ENCODE measurements at regions not wholly inside any gene's neighbourhood (a gene's known extent, or its start where the extent isn't known, plus 50 kb on each side); places are given as distances from the start of the nearest gene placed in this dataset.

DNA sequence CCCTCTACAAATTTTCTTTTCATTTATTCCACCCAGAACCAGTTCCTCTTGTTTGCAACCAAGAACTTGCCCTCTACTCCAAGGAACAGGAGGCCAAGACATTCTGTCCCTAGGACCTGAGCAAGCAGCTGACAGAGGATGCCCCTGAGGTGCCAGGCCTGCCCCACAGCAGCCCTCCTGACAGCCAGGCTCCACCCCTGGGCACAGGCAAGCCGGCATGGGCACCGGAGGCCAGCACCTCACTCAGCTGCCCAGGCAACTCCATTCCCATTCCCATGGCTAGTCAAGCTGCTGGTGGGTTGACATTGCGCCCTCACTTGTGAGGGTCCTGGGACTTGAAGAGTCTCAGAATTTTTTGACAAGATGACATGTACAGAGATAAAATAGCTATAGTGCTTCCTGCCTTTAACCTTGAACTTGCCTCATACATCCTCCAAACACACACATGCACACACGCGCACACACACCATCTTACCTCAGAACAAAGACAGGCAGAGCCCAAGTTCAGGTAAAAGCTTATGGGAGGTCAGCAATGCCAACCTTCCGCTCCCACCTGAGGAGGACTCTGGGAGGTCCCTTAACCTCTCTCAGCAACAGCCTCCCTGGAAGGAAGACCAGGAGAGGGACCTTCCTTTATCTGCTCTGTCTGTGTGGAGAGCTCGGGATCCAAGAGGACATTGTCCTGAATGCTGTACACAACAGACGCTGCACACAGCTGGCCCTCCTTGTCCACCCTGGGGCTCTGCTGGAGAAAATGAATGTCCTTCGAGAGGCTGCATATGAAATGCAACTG lies 620.9 kb upstream of the CADM1 start:
- DNase-seq: no peak

DNA sequence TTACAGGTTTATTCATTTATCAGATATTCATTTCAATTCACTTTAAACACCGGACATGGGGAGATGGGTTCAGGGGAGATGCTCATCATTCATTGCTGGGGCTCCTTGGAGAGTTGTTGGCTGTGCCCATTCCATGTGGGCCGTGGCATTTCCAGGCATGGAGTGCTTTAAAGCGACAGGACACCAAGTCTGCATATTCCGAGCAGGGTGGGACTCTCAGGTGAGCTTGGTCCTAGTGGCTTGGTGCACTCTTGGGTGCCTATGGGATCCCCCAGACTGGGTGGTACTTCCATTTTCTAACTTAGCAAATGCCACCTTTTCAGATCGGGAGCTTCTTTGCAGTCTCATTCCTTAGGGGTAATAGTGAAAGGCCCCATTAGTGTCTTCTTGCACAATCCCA lies 619.5 kb upstream of the CADM1 start:
- no peak for DNase-seq

DNA sequence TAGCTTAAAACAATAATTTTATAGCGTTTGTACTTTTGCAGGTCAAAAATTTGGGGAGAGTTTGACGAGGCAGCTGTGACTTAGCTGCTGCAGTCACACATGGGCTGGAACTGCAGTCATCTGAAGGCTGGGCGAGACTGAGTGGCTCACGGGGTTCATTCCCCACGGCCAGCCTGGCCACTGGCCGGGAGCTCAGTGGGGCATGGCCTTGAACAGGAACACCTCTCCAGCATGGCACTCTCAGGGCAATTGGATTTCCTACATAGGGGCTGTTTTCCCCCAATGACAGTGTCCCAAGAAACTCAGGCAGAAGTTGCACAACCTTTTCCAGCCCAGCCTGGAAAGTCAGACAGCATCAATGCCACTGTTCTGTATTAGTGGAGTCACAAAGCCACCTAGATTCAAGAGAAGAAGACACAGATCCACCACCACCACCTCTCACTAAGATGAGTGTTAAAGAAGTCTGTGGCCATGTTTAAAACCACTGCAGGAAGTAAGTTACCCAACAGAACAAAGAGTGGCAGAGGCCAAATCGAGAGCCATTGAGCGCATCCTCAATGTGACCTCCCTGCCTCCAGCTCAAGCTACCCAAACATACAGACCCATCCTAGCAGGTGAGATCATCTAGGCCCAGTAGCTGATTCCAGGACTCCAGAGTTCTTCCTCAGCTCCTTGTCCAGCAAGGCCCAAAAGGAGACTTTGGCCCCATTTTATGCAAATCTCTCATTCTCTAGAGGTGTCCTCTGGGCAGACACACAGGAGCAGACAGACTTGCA lies 618.7 kb upstream of the CADM1 start:
- no peak for DNase-seq

DNA sequence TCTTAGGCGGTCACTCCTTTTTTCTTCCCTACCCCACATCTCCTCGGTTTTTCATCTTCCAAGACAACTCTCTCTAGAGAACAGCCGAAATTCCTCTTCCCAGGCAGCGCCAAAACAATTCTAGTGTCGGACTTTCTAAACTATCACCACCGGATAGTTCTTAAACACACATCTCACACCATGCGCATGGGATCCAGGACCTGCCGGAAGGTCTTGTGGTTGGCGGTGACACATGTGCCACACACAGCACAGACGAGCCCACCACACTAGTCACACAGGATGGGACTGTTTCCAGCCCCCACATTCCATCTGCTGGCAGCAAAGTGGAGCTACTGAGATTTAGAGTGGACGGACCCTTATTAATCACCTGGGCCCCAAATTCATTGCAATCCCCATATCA lies 614.9 kb upstream of the CADM1 start:
- DNase-seq: no peak

DNA sequence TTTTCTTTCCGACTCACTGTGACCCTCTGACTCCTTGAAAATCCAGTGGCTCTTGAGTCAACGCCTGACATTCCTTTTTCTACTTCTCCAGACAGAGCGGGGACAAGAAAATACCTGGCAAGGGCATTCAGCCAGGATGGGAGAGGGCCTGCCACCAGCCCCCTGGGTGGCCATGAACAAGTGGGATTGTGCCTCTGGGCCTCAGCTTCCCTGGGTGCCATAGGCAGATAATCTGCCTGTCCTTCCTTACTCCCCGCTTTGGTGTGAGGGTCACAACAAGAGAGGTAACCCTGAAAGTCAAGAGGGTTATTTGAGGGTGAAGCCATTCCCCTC lies 613.9 kb upstream of the CADM1 start:
- no peak for DNase-seq

DNA sequence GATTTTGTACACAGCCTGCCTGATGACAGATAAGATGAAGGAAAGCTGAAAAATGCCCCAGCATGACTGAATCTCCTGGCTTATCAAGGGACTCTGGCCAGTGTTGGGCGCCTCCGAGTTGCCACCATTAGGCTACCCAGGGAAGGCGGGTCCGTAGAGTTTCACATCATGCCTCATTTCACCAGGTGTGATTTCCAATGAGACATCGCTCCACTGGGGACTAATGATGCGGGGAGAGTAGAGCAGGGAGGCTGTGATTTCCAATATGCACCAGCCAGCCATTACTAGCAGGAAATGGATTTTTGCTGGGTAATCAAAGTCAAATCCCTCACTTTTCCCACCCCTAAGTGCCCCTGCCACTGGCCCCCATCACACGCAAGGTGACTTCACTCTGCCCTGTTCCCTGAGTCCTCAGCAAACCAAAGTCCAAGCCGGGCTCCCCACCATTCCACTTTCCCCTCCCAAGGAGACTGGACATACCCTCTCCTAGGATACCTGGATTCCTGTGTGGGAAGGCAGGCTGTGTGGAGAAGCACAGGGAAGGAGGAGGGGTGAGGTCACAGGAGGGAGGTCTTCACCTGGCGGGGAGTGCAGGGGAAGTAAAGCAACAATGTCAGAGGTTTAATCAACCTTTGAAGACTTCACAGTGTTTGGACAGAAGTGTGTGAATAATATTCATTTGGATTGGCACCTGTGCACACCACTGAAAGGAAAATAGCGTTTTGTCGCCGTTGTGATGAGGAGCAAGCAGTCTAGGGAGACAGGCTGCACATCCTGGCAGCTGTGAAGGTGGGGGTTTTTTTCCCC lies 613.3 kb upstream of the CADM1 start:
- no peak for DNase-seq

DNA sequence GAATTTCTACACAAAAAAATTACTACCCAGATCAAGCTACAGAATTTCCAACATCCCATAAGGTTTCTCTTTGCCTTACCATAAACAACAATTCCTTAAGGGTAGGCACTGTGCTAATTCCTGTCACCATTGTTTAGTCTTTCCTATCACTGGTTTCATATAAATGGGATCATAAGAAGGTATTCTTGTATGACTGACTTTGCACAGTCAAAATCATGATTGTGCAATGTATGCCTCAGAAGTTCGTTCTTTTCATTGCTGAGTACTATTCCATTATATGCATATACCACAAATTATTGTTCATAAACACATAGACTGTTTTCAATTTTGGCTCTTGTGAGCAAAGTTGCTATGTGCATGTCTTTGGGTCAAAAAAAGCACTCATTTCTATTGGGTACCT lies 611.6 kb upstream of the CADM1 start:
- DNase-seq: no peak

DNA sequence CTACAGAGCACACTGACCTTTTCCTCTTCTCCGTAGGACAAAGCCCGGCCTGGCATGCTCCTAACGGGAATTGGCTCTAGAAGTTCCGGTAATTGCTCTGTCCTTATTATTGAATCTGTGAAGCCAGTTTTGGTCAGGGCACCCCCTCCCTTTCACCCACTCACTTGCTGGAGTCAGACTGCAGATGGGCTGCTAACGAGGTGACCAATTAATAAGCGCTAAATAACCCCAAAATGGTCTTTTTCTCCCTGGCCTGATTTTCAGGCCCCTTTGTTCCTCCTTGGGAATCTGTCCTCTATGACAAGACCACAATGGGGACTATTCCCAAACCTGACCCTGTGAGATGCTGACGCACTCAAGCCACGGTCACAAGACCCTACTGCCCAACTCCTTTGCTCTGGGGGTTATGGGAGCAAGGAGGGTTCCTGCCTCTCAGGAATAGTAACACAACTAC lies 610.0 kb upstream of the CADM1 start:
- no peak for DNase-seq

DNA sequence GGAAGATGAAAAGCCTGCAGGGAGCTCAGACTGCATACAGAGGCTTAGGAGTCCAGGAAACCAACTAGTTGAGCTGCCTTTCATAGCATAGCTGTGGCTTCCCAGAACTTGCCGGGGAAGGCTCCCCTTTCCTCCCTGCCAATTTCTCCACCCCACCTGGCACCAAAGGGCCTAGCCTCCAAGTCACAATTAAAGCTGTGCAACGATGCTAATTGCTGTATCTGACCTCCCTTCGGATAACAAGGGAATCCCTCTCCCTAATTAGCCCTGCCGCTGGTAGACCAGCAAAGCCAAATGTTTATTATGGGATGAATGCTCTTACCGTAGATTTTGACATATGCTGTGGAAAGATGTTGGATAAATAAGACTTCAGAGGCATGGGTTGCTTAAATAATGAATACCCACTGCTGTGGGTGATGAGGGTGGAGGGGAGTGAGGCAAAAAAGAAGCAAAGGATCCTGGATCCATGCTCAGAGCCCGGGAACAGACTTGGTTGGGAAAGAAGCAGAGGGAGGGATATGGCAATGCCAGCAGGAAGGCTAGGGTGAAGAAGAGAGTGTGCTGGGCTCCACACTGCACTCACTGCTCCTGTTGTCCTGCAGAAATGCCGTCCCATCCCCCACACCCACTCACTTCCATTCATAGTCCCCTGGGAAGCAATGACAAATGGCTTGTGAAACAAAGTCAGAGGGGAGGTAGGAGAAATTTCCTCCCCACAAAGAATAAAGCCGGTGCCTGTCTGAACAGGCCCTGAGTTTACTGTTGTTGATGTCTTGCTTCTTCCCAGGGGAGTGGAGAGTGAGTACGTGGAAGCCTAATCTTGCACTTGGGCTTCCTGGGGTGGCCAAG lies 608.1 kb upstream of the CADM1 start:
- DNase-seq: no peak

DNA sequence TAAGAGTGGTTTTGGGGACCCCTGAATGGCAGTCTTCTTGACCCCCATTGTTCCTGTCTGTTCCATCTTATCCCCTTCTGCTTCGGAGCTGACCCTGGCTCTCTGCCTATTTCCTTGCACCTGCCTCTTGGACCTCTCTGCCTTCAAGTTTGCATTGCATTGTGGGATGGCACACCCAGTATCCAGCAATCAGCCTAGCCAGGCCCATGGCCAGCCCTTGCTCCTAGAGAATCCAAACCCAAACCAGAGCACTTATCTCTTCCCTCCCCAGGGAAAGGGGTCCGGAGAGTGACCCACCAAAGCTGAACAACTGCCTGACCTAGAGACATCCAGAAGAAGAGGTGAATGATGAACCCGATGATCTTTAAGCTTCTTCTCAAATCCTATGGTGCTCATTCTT lies 607.3 kb upstream of the CADM1 start:
- DNase-seq: no peak

DNA sequence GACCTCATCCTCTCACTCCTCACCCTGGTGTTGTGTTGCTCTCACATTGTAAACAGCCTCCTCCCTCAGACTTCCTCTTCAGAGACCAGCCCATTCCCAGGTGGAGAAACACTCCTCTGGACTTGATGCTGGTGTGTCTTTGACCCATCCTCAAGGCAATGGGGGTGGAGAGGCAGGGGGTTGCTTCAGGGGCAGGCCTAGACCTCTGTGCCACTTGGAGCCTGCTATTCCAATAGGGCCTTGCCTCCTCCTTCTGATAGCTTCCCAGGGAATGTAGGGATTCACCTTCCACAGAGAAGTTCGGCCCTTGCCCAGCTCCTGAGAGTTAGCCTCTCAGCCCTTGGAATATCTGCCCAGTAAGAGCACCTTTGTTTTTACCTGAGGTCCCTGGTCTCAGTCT lies 606.6 kb upstream of the CADM1 start:
- DNase-seq: no peak

DNA sequence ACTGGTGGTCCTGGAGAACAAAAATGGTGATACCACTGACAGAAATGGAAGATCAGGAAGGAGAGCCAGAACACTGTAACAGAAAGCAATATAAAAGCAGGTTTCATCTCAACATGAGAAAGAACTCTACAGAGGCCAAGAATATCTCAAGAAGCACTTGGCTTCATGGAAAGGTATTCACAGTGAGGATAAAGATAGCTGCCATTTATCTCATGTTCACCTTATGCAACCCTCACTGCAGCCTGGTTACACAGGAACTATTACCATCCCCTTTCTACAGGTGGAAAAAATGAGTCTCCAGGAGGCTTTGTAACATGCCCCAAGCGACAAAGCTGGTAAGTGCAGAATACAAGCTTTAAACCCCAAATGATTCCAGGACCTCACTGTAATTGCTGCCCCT lies 606.1 kb upstream of the CADM1 start:
- no peak for DNase-seq

DNA sequence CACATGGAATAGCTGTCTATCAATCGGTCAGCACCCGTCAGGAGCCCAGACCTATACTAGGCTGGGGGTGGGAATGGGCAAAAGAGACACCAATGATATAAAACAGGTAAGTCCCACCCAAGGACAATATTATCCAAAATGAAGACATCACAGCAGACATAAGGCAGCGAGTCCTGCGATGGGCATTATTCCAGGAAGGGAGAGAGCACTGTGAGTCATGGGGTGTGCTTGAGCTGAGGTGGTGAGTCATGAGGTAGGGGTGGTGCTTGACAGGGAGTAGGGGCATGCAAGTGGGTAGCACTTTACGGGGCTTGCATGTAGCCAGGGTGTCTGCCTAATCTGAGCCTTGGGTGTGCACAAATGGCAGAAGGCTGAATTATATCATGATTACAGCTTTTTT lies 605.0 kb upstream of the CADM1 start:
- no peak for DNase-seq

DNA sequence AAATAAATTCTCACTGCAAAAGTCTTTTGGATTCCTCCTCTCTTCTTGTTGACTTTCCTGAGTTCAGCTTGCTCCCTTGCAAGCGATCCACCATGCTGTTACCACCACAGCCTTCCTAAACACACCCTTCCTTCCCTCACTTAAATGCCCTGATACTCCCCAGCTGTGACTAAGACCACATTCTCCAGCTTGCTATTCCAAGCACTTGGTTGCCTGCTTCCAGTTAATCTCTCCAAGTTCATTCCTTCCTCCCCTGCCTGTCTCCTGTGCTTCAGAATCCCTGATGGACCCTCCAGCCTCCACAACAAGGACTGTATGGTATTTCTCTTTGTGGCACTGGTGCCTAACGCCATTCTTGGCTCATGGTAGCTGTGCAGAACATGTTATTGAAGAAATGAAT lies 603.9 kb upstream of the CADM1 start:
- no peak for DNase-seq

DNA sequence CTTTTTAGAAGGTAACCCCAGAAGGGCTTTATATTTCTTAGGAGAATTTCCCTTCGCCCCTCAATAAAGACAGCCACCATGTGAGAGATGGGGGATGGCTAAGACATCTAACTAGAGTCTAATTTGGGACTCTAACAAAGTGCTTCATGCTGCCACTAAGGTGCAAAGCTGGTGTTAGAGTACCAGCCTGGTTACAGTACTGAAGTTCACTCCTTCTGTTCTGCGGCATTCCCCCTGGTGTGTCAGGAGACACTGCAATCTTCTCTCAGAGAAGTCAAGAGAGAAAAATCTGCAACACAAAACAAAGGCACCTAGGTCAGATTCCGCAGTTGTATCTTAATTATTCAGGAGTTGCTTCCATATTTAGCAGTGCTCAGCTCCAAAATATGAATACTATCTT lies 603.0 kb upstream of the CADM1 start:
- DNase-seq: no peak

DNA sequence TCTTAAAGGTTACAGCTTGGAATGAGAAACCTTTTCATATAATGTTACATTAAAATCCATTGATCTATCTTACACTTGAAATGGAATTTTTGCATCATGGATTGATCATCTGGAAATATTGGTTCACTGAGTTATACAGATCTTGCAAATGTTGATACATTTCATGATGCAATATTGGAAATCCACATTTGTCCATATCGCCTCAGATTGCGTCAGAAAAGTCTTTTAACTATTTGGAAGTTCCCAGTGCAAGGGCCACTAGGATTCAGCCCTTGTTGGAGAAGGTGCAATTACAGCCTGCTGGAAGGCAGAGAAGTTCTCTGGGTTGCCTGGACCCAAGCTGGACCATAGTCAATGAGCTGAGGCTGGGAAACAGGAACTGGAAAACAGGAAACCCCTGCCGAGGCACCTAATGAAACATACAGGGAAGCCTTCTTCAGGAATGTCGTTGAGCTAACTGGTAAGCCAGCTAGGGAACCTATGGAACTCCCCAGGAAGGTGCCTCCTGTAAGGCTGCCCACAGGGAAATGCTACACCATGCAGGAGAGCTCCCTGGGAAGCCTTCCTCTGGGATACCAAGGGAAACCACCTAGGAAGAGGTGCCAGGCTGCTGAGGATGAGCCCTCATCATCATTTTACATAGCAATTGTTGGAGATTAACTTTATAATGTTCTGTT lies 600.4 kb upstream of the CADM1 start:
- DNase-seq: no peak

DNA sequence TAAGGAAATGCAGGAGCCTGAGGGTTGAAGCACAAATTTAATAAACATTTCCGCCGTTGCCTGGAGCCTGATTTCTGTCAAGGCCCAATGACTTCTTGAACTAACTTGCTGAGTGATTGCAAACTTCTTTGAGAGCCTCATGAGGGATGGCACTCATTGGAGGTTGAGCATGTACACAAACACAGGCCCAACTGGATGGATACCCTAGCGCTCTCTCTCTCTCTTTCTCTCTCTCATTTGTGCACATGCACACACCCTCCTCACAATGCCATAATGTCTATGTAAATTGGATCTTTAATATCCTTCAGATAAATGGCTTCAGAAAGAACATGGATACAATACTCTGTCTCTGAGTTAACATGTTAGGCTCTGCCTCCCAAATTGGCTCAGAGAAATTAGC lies 597.7 kb upstream of the CADM1 start:
- DNase-seq: no peak

DNA sequence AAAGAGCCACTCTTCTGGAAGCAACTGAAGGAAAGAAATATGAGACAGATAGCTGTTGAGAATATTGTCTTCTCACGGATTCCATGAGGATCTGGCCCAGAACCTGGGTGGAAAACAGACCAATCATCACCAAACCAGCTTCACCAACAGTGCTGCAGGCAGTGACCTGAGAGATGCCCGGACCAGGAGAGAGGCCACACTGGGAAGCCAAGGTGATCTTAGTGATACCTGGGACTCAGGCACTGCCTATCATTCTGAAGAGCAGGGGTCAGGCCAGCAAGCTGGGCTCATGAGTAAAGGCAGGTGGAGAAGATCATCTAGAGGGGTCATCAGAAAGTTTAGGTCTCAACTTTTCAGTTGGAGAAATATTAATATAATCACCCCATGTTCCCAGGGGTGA lies 595.8 kb upstream of the CADM1 start:
- DNase-seq: no peak

DNA sequence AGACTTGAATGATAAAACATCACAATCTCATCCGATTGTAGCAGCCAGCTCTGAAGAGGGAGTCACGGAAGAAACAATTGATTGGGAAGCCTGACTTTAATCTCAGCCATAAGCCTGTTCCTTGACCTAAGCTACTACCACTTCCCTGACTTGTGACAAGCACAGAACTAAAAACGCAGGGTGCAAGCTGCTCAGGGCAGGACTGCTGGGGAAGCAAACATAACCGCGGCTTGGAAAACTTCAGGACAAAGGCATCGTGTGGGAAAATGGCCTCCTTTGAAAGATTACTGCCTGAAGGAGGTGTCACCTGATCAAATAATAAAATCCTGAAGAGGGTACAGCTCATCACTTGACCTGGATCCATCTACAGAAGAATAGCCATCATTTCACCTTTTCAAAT lies 595.3 kb upstream of the CADM1 start:
- DNase-seq: no peak

DNA sequence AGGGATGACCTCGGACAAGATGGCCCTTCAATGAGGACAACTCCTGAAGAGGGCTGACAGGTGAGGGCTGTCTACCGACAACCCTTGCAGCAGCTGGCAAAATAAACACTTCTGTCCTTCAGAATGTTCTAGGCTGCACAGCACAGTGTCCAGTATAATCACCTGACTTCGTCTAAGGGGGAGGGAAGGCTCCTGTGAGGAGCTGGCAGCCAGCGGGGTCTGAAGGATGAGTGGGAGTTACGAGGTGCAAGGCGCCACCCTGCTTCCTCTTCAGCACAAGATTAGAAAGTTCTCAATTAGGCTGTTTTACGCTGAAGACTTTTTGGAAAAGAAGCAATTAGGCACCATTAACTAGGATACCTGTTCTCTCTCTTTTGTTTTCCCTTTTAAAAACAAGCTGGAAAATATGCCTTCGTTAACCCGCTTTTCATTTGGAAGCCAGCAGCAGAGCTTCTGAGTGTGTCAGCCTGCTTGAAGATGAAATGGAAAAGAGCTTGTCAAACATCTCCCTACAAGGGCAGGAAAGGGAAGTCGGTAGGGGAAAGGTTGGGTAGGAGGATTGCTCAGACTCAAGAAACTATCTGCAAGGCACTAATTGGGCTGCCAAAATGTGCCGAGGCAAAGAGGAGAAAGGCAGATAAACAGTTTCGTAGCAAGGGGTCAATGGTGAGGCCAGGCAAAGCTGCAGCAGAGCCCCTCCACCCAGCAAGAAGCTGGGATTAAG lies 592.2 kb upstream of the CADM1 start:
- DNase-seq: no peak

DNA sequence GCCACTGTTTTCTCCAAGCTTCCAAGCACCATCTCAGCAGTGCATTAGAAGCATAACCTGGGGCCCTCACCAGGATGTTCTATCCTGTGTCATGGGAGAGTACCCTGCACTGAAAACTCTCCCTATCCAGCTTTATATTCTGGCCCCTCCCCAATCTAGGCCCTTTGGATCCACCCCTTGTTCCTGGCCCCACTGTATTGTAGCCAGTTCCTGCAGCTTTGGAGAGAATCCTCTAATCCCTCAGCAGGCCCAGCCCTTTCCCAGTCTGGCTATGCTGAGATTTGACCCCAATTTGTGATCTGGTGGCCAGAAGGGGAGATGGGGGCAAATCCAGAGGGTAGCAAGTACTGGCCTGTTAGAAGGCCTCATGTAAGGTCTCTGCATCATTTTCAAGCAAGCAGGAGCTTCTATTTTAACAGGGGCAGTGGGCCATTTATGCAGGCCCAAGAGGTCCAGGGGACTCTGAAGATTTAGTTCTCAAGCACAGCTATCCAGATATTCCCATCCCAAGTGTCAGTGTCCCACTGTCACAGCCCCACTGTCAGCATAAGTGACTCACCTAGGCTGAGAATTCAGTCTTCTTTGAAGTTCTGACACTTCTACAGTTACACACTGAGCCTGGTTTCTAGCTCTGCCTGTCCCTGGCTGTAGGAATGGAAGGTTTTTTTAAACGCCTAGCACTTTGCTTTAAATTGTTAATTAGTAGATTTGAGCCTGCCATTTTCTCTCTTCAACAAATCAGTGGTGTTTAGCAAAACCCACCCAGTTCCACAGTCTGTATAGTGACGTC lies 589.5 kb upstream of the CADM1 start:
- DNase-seq: no peak
